A549 (cell line): ENCODE measurements at regions not wholly inside any gene's neighbourhood (a gene's known extent, or its start where the extent isn't known, plus 50 kb on each side); places are given as distances from the start of the nearest gene placed in this dataset.

Source experiments
- ATAC-seq, 2 experiments: fragments of 200-7000 bp in 1 of 2; fragments of >200 bp in 1 of 2; cut with Nextera tagmentation in 1 of 2; cut with Tn5 transposase in 1 of 2; 3 replicates each; pipeline versions ENCODE4 v1.8.0 to v1.9.1; 2018 to 2020; ENCODE audit warnings: mild to moderate bottlenecking in 1 of 2, moderate library complexity in 1 of 2
- CTCF ChIA-PET: fragments of 300-600 bp; sonication (Branson Sonifier 250); formaldehyde crosslinking; extraction: SDS; loops from one replicate; lab custom pipeline; 2021; ENCODE audit warnings: antibody characterized with exemption, inconsistent platforms; lab: Yijun Ruan, JAX
- POLR2A ChIA-PET: fragments of 350-600 bp; formaldehyde crosslinking; extraction: SDS; loops from one replicate; lab custom pipeline; 2021; ENCODE audit warnings: antibody characterized with exemption, inconsistent platforms; lab: Yijun Ruan, JAX
- DNase-seq, 2 experiments: peaks; one replicate each; pipeline versions ENCODE4 v3.0.0 to v3.0.0-alpha.2; 2011 to 2016; ENCODE audit warnings: low read depth in 1 of 2, low spot score in 1 of 2
- FAIRE-seq: peaks from 2 replicates; lab custom pipeline; 2011; peaks lifted over from hg19 to GRCh38; lab: Jason Lieb, UNC
- H3K27ac ChIP-seq, 2 experiments: fragments of >200 bp; sonication (Bioruptor Twin); formaldehyde crosslinking; 3 replicates each; pipeline ENCODE4 v1.5.1; 2016 to 2017
- H3K4me1 ChIP-seq: fragments of >200 bp; sonication (Bioruptor Twin); formaldehyde crosslinking; 3 replicates; pipeline ENCODE4 v1.6.1; 2016
- H3K4me2 ChIP-seq: fragments of >200 bp; sonication (Bioruptor Twin); formaldehyde crosslinking; 3 replicates; pipeline ENCODE4 v1.6.1; 2016
- H3K4me3 ChIP-seq: fragments of >200 bp; sonication (Bioruptor Twin); formaldehyde crosslinking; 3 replicates; pipeline ENCODE4 v1.5.1; 2016
- H3K9me3 ChIP-seq: fragments of >200 bp; sonication (Bioruptor Twin); formaldehyde crosslinking; 3 replicates; pipeline ENCODE4 v1.6.1; 2016
- ATOH8 ChIP-seq: fragments of 250-450 bp; sonication (Bioruptor Pico); IDR thresholded peaks from 2 replicates; pipeline ENCODE4 v1.5.0; 2020; ENCODE audit warnings: low read depth, mild to moderate bottlenecking, moderate library complexity
- CBX2 ChIP-seq: fragments of 200-600 bp; sonication (generic); IDR thresholded peaks from 2 replicates; pipeline ENCODE4 v1.6.1; 2016; ENCODE audit warnings: low read depth, mild to moderate bottlenecking, borderline replicate concordance
- CEBPB ChIP-seq, 2 experiments: fragments of >200 bp in 1 of 2; sonication (Bioruptor Twin) in 1 of 2; formaldehyde crosslinking in 1 of 2; IDR thresholded peaks; 2 replicates each; pipeline ENCODE4 v1.6.1; 2012 to 2016
- CHD2 ChIP-seq: fragments of 150-350 bp; IDR thresholded peaks from 2 replicates; pipeline ENCODE4 v1.6.1; 2014; ENCODE audit warnings: low read length; ENCODE audit not compliant: partially characterized antibody
- CHD4 ChIP-seq: fragments of 200-600 bp; sonication (generic); IDR thresholded peaks from 2 replicates; pipeline ENCODE4 v1.6.1; 2016; ENCODE audit warnings: antibody characterized with exemption, mild to moderate bottlenecking, borderline replicate concordance
- EHF ChIP-seq: fragments of 250-450 bp; sonication (Bioruptor Pico); IDR thresholded peaks from 2 replicates; pipeline ENCODE4 v1.5.0; 2020; ENCODE audit warnings: mild to moderate bottlenecking
- EHMT2 ChIP-seq: fragments of 200-600 bp; sonication (generic); IDR thresholded peaks from 2 replicates; pipeline ENCODE4 v1.6.1; 2016; ENCODE audit warnings: antibody characterized with exemption, low read depth, mild to moderate bottlenecking, moderate library complexity
- ELK1 ChIP-seq: fragments of 150-350 bp; IDR thresholded peaks from 2 replicates; pipeline ENCODE4 v1.6.1; 2014; ENCODE audit warnings: low read depth, mild to moderate bottlenecking, low read length
- FOXS1 ChIP-seq: fragments of 250-450 bp; sonication (Bioruptor Pico); IDR thresholded peaks from 2 replicates; pipeline ENCODE4 v1.5.0; 2020; ENCODE audit warnings: mild to moderate bottlenecking, moderate library complexity
- GATA3 ChIP-seq: IDR thresholded peaks from 2 replicates; pipeline ENCODE4 v1.6.1; 2012; ENCODE audit warnings: borderline replicate concordance
- HDAC2 ChIP-seq: fragments of 200-600 bp; sonication (generic); IDR thresholded peaks from 2 replicates; pipeline ENCODE4 v1.6.1; 2016
- HMGXB4 ChIP-seq: fragments of 250-450 bp; sonication (Bioruptor Pico); IDR thresholded peaks from 2 replicates; pipeline ENCODE4 v1.5.0; 2021; ENCODE audit warnings: mild to moderate bottlenecking, moderate library complexity, borderline replicate concordance
- HOXB5 ChIP-seq: fragments of 250-450 bp; sonication (Bioruptor Pico); IDR thresholded peaks from 2 replicates; pipeline ENCODE4 v1.5.0; 2020; ENCODE audit warnings: mild to moderate bottlenecking, moderate library complexity
- JUN ChIP-seq, 2 experiments: fragments of >200 bp; sonication (Bioruptor Twin); formaldehyde crosslinking; IDR thresholded peaks; 2 replicates in 1 of 2; 3 replicates in 1 of 2; pipeline ENCODE4 v1.6.1; 2016 to 2017
- KDM1A ChIP-seq: fragments of 200-600 bp; sonication (generic); IDR thresholded peaks from 2 replicates; pipeline ENCODE4 v1.6.1; 2016; ENCODE audit warnings: low read depth, mild to moderate bottlenecking
- MAFK ChIP-seq: fragments of 450-650 bp; IDR thresholded peaks from 2 replicates; pipeline ENCODE4 v1.6.1; 2014; ENCODE audit not compliant: partially characterized antibody
- MAZ ChIP-seq: fragments of 150-350 bp; IDR thresholded peaks from 2 replicates; pipeline ENCODE4 v1.6.1; 2014; ENCODE audit warnings: antibody characterized with exemption, low read depth, low read length, borderline replicate concordance
- NR3C1 ChIP-seq: fragments of >200 bp; sonication (Bioruptor Twin); formaldehyde crosslinking; IDR thresholded peaks from 3 replicates; pipeline ENCODE4 v1.6.1; 2017
- RAD21 ChIP-seq, 2 experiments: fragments of >200 bp in 1 of 2; sonication (Bioruptor Twin) in 1 of 2; formaldehyde crosslinking in 1 of 2; IDR thresholded peaks in 1 of 2; conservative IDR thresholded peaks in 1 of 2; 2 replicates in 1 of 2; 3 replicates in 1 of 2; pipeline ENCODE4 v1.6.1; 2012 to 2018; ENCODE audit warnings: inconsistent platforms in 1 of 2
- RFX5 ChIP-seq: fragments of 450-650 bp; IDR thresholded peaks from 2 replicates; pipeline ENCODE4 v1.7.1; 2014; ENCODE audit warnings: antibody characterized with exemption, mild to moderate bottlenecking, moderate library complexity
- RNF2 ChIP-seq: fragments of 200-600 bp; sonication (generic); IDR thresholded peaks from 2 replicates; pipeline ENCODE4 v1.6.1; 2016; ENCODE audit warnings: low read depth, mild to moderate bottlenecking, antibody characterized with exemption, moderate library complexity, borderline replicate concordance
- TFCP2L1 ChIP-seq: fragments of 250-450 bp; sonication (Bioruptor Pico); IDR thresholded peaks from 2 replicates; pipeline ENCODE4 v1.5.0; 2021; ENCODE audit warnings: mild to moderate bottlenecking
- TP53 ChIP-seq: fragments of 250-450 bp; sonication (Bioruptor Pico); IDR thresholded peaks from 2 replicates; pipeline ENCODE4 v1.5.0; 2021; ENCODE audit warnings: mild to moderate bottlenecking, moderate library complexity
- USF2 ChIP-seq: fragments of 450-650 bp; IDR thresholded peaks from 2 replicates; pipeline ENCODE4 v1.6.1; 2014; ENCODE audit warnings: antibody characterized with exemption
- WGBS: methylation state at CpG from one replicate; pipeline ENCODE4 v1.1.6; 2017; ENCODE audit errors: missing lambda C conversion rate; 5-methylcytosine and 5-hydroxymethylcytosine counted together

- no peak for ATAC-seq
- WGBS = 66% methylated on average over 3 of the region's 3 CpGs
- H3K4me1 ChIP-seq = peaks cover 6% of the 10 kb centered on the region; the same call in 1 of the 3 replicates
- no peak overlapping the region for H3K4me2 ChIP-seq
- no peaks in the 10 kb centered on the region for H3K9me3 ChIP-seq
- TF ChIP-seq CHD2 (no peak), USF2 (no peak)
- ChIA-PET POLR2A (no interaction called here), CTCF (interaction anchor here (0.6 to 2.4 kb wide), 7 partner anchors 35 to 445 kb away, joined by 3 to 8 read pairs (median 3); no protein-coding TSS in a partner anchor)
- FAIRE-seq = no peak
- no peak overlapping the region for H3K4me3 ChIP-seq
- no peak overlapping the region for H3K27ac ChIP-seq
- no peak for DNase-seq
Measured at GRCh38 chr1:209319549-209319948, 264.0 kb upstream of the CAMK1G start.

GRCh38 chr1:209323743-209324142 is 259.8 kb upstream of the CAMK1G start:
- CTCF ChIA-PET = no interaction called here

GRCh38 chr1:209324901-209325871 is 258.3 kb upstream of the CAMK1G start:
- Histone ChIP-seq H3K4me2 (no peak overlapping the region), H3K4me1 (no peaks in the 10 kb centered on the region), H3K4me3 (no peak overlapping the region), H3K27ac (no peak overlapping the region), H3K9me3 (no peaks in the 10 kb centered on the region)
- ChIA-PET POLR2A (no interaction called here), CTCF (interaction anchor here (1.1 to 1.9 kb wide), 4 partner anchors 10 to 241 kb away, joined by 3 to 7 read pairs (median 4); no protein-coding TSS in a partner anchor)
- FAIRE-seq (no peak), ATAC-seq (no peak), DNase-seq (no peak)
- TF ChIP-seq CEBPB (IDR thresholded peaks at IDR 0.05) = no peak
- TF ChIP-seq CHD4 = no peak
- TF ChIP-seq JUN (IDR thresholded peaks at IDR 0.05) = no peak
- TF ChIP-seq MAZ = no peak
- no peak for TF ChIP-seq RNF2
- no peak for TF ChIP-seq EHF (CRISPR knock-in tag)
- TF ChIP-seq RAD21 (conservative IDR thresholded peaks at IDR 0.05 in 1 of 2, IDR thresholded peaks at IDR 0.05 in 1 of 2) = no peak
- no peak for TF ChIP-seq KDM1A
- no peak for TF ChIP-seq CHD2
- no peak for TF ChIP-seq HMGXB4 (CRISPR knock-in tag)
- no peak for TF ChIP-seq ELK1
- TF ChIP-seq FOXS1 = no peak
- no peak for TF ChIP-seq TP53
- 46% methylated on average over 5 of the region's 5 CpGs for WGBS

More at GRCh38 chr1:209323743-209324142, 259.8 kb upstream of the CAMK1G start:
- no peak for FAIRE-seq
- no peak overlapping the region for H3K4me3 ChIP-seq
- H3K9me3 ChIP-seq = no peaks in the 10 kb centered on the region
- TF ChIP-seq MAZ (no peak), HDAC2 (no peak), EHMT2 (no peak), NR3C1 (no peak), TFCP2L1 (CRISPR knock-in tag) (no peak), CBX2 (no peak), GATA3 (no peak), MAFK (no peak), ATOH8 (CRISPR knock-in tag) (no peak), RFX5 (no peak), HOXB5 (no peak)
- ATAC-seq = no peak
- WGBS = 22% methylated on average over 1 of the region's 1 CpG
- H3K27ac ChIP-seq = no peak overlapping the region
- H3K4me1 ChIP-seq = peaks cover 2% of the 10 kb centered on the region; the same call in 1 of the 3 replicates
- no peak overlapping the region for H3K4me2 ChIP-seq
- POLR2A ChIA-PET = no interaction called here
- no peak for DNase-seq
